PC-9 (cell line): ENCODE measurements at regions not wholly inside any gene's neighbourhood (a gene's known extent, or its start where the extent isn't known, plus 50 kb on each side); places are given as distances from the start of the nearest gene placed in this dataset.
"Not testable (repeated sequence)": the region's sequence is repeated elsewhere in the genome, so short reads cannot be mapped to it uniquely, and the experiment has no call there.

Experiments
- BruUV-seq: library from RNA; stranded (reverse); fragments of 400-500 nt; replicated peaks from 2 replicates; lab custom pipeline; 2021; lab: Mats Ljungman, UMichigan
- CTCF ChIA-PET: fragments of 300-600 bp; sonication (Branson Sonifier 250); formaldehyde crosslinking; loops from one replicate; lab custom pipeline; 2022; ENCODE audit warnings: antibody characterized with exemption; lab: Charles Lee
- POLR2A ChIA-PET: fragments of 300-600 bp; sonication (Branson Sonifier 250); formaldehyde crosslinking; loops from one replicate; lab custom pipeline; 2022; ENCODE audit warnings: antibody characterized with exemption; ENCODE audit not compliant: unreplicated experiment; lab: Charles Lee
- DNase-seq, 2 experiments: peaks; one replicate each; pipeline versions ENCODE4 v3.0.0 to v3.0.0-alpha.2; 2015 to 2022; ENCODE audit warnings: mixed read lengths in 1 of 2
- H2AFZ ChIP-seq: fragments of 200-600 bp; sonication (generic); 2 replicates; pipeline ENCODE4 v1.8.1; 2017; ENCODE audit warnings: antibody characterized with exemption
- H3F3A ChIP-seq: fragments of 200-600 bp; sonication (generic); 2 replicates; pipeline ENCODE4 v1.8.1; 2017; ENCODE audit warnings: antibody characterized with exemption, mild to moderate bottlenecking, low read depth; ENCODE audit not compliant: insufficient read depth
- H3K27ac ChIP-seq: fragments of 200-600 bp; sonication (generic); 2 replicates; pipeline ENCODE4 v1.6.1; 2016; ENCODE audit warnings: mixed run types
- H3K27me3 ChIP-seq: fragments of 200-600 bp; sonication (generic); 2 replicates; pipeline ENCODE4 v1.6.1; 2016; ENCODE audit warnings: low read depth, mixed run types; ENCODE audit not compliant: insufficient read depth
- H3K36me3 ChIP-seq: fragments of 200-600 bp; sonication (generic); 2 replicates; pipeline ENCODE4 v1.6.1; 2016; ENCODE audit warnings: low read depth, mixed run types
- H3K4me1 ChIP-seq: fragments of 200-600 bp; sonication (generic); replicated peaks from 2 replicates; pipeline ENCODE4 v1.6.1; 2016; ENCODE audit warnings: mixed run types; ENCODE audit not compliant: insufficient read depth
- H3K4me2 ChIP-seq: fragments of 200-600 bp; sonication (generic); 2 replicates; pipeline ENCODE4 v1.6.1; 2017; ENCODE audit warnings: mixed run types
- H3K4me3 ChIP-seq: fragments of 200-600 bp; sonication (generic); 2 replicates; pipeline ENCODE4 v1.6.1; 2016; ENCODE audit warnings: mixed run types
- H3K79me2 ChIP-seq: fragments of 200-600 bp; sonication (generic); 2 replicates; pipeline ENCODE4 v1.6.1; 2017; ENCODE audit warnings: low read depth, mixed run types
- H3K9me2 ChIP-seq: fragments of 200-600 bp; sonication (generic); 2 replicates; pipeline ENCODE4 v1.8.1; 2017; ENCODE audit warnings: mild to moderate bottlenecking; ENCODE audit not compliant: insufficient read depth
- H3K9me3 ChIP-seq: fragments of 200-600 bp; sonication (generic); 2 replicates; pipeline ENCODE4 v1.8.1; 2016; ENCODE audit warnings: low read depth; ENCODE audit not compliant: insufficient read depth
- H4K20me1 ChIP-seq: fragments of 200-600 bp; sonication (generic); 2 replicates; pipeline ENCODE4 v1.8.1; 2017; ENCODE audit not compliant: insufficient read depth
- intact Hi-C: fragments of 100-400 bp; cut with micrococcal nuclease; formaldehyde crosslinking; loops from one replicate; pipeline ENCODE4 v1.10.0; 2022; ENCODE audit not compliant: unreplicated experiment

DNA sequence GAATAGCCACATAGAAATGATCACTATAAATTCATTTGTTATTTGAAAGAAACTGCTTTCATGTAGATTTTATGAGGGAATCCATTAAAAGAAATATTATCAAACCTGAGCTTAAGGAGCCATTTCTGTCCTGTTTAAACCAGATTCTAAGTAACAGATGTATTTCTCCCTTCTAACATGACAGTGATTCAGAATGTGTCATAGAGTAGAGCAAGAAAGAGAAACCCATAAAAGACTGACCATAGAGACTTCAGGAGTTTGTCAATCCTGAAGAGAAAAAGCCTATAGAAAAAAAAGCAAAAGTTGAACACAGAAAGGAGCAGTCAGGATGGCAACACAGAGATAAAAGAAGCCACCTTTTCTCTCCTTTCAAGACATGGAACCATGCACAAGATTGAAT is 390.6 kb downstream of the PRIM2 start:
- H3F3A ChIP-seq, H2AFZ ChIP-seq, H3K4me3 ChIP-seq, POLR2A ChIA-PET, BruUV-seq, H4K20me1 ChIP-seq, H3K4me2 ChIP-seq, H3K27ac ChIP-seq, H3K9me2 ChIP-seq, H3K79me2 ChIP-seq, CTCF ChIA-PET, DNase-seq, intact Hi-C loops, H3K27me3 ChIP-seq, H3K4me1 ChIP-seq, H3K9me3 ChIP-seq, H3K36me3 ChIP-seq: not testable (repeated sequence)

DNA sequence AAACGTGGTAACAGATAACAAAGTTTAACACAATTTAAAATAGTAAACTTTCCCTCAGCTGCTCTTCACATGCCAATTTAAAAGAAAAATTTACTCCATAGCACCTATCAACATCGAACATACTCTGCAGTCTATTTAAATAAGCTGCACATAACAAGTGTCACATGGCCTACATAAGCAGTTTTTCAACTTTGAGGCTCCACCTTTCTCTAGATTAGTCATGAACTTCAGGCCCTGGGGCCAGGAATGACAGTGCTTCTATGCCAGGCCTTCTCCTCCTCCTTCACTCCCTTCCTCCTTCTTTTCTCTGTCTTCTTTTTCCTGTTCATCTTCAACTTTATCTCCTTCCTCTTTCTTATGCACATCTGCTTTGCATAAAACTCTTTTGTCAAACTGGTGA is 405.1 kb downstream of the PRIM2 start:
- H3K4me1 ChIP-seq: peaks cover 10% of the 10 kb centered on the region; the same call in 1 of the 2 replicates
- peak overlapping the region; percentile 25; the same call in 1 of the 2 replicates for H2AFZ ChIP-seq
- H4K20me1 ChIP-seq, H3K27ac ChIP-seq, intact Hi-C loops, H3K79me2 ChIP-seq, H3K9me2 ChIP-seq, H3K36me3 ChIP-seq, H3K4me3 ChIP-seq, POLR2A ChIA-PET, H3F3A ChIP-seq, H3K9me3 ChIP-seq, H3K4me2 ChIP-seq, BruUV-seq, H3K27me3 ChIP-seq, CTCF ChIA-PET: not testable (repeated sequence)
- DNase-seq: peak; percentile 23 to 66

- H3K4me3 ChIP-seq, H4K20me1 ChIP-seq, DNase-seq, H3F3A ChIP-seq, H3K9me3 ChIP-seq, CTCF ChIA-PET, H3K27me3 ChIP-seq, H3K79me2 ChIP-seq, BruUV-seq, H3K4me2 ChIP-seq, H3K9me2 ChIP-seq, H3K27ac ChIP-seq, POLR2A ChIA-PET, H3K36me3 ChIP-seq, H2AFZ ChIP-seq, intact Hi-C loops: not testable (repeated sequence)
- H3K4me1 ChIP-seq: peaks cover 10% of the 10 kb centered on the region; the same call in 1 of the 2 replicates
Observed at GRCh38 chr6:57723815-57724401, 406.5 kb downstream of the PRIM2 start.

DNA sequence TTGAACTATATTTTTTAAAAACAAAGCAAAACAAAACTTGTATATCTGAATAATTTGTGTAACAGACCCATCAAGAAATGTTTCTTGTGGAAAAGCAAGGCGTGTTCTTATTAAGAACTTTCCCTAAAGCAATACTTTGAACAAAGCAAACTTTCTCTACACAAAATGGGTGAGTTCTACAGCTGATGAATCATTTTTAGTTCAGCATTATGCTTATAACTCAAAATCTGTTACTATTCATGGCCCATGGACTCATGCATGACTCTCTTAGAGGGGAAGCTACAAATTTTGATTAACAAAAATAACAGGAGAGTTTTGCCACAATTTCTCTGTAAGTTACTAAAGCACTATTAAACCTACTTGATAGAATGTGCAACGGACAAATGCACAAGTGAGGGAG is 412.0 kb downstream of the PRIM2 start:
- H4K20me1 ChIP-seq, POLR2A ChIA-PET, H3K27ac ChIP-seq, H3F3A ChIP-seq, H3K27me3 ChIP-seq, H3K9me3 ChIP-seq, H3K4me2 ChIP-seq, H3K79me2 ChIP-seq, DNase-seq, H3K4me3 ChIP-seq, H3K36me3 ChIP-seq, CTCF ChIA-PET, intact Hi-C loops, H2AFZ ChIP-seq, BruUV-seq, H3K9me2 ChIP-seq, H3K4me1 ChIP-seq: not testable (repeated sequence)

DNA sequence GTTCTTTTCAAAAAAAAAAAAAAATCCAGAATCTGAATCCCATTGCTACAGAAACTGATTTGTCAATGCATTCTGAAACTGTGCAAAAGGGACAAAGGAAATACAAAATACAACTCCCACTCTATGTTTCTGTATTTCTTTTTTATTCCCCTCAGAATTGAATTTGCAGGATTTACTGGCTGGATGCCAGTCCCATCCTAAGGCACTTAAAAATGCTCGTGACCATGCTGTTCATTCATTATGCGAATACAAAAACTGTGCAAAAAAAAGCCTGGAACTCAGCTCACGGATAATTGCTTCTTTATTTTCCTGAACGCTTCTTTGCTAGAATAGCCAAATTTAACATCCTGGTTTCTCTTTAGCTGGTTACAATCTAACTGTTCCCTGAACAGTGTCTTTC is 413.3 kb downstream of the PRIM2 start:
- H3K4me1 ChIP-seq, intact Hi-C loops, POLR2A ChIA-PET, DNase-seq, H3K27me3 ChIP-seq, BruUV-seq, H3K9me2 ChIP-seq, H3F3A ChIP-seq, H3K36me3 ChIP-seq, H3K4me3 ChIP-seq, CTCF ChIA-PET, H2AFZ ChIP-seq, H4K20me1 ChIP-seq, H3K27ac ChIP-seq, H3K9me3 ChIP-seq, H3K79me2 ChIP-seq, H3K4me2 ChIP-seq: not testable (repeated sequence)

GRCh38 chr6:57747716-57748115 is 430.3 kb downstream of the PRIM2 start:
- H3F3A ChIP-seq, H3K4me3 ChIP-seq, H3K4me2 ChIP-seq, H2AFZ ChIP-seq, H3K36me3 ChIP-seq, H3K9me3 ChIP-seq, H3K79me2 ChIP-seq, H3K9me2 ChIP-seq, DNase-seq, H3K27ac ChIP-seq, H3K27me3 ChIP-seq, POLR2A ChIA-PET, H3K4me1 ChIP-seq, BruUV-seq, CTCF ChIA-PET, H4K20me1 ChIP-seq, intact Hi-C loops: not testable (repeated sequence)

DNA sequence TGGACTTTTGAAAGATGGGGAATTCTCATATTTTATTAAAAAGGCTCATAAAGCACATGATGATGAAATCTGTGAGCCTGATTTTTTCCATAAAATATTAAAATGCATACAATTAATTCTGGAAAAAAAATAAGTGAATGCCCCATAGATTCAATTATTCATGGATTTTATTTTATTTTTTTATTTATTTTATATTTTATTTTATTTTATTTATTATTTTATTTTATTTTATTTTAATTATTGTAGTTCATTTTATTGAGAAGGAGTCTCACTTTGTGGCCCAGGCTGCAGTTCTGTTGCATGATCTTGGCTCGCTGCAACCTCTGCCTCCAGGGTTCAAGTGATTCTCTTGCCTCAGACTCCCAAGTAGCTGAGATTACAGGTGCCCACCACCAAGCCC is 442.4 kb downstream of the PRIM2 start:
- H2AFZ ChIP-seq, BruUV-seq, H3K4me1 ChIP-seq, H4K20me1 ChIP-seq, H3K9me2 ChIP-seq, H3K9me3 ChIP-seq, H3K36me3 ChIP-seq, DNase-seq, H3K4me3 ChIP-seq, H3K79me2 ChIP-seq, POLR2A ChIA-PET, H3F3A ChIP-seq, CTCF ChIA-PET, H3K27ac ChIP-seq, H3K27me3 ChIP-seq, H3K4me2 ChIP-seq, intact Hi-C loops: not testable (repeated sequence)
